IMR-90 (cell line): ENCODE measurements at regions not wholly inside any gene's neighbourhood (a gene's known extent, or its start where the extent isn't known, plus 50 kb on each side); places are given as distances from the start of the nearest gene placed in this dataset.
"Not testable (repeated sequence)": the region's sequence is repeated elsewhere in the genome, so short reads cannot be mapped to it uniquely, and the experiment has no call there.

Experiments used
- ATAC-seq: fragments of 200-7000 bp; cut with Tn5 transposase; 2 replicates; pipeline ENCODE4 v1.9.1; 2020; ENCODE audit warnings: low read depth, mild to moderate bottlenecking, moderate library complexity
- BruUV-seq: library from RNA; stranded (reverse); fragments of 400-500 nt; replicated peaks from 2 replicates; lab custom pipeline; 2021; lab: Mats Ljungman, UMichigan
- CTCF ChIA-PET: fragments of 300-600 bp; formaldehyde crosslinking; extraction: SDS; loops from one replicate; lab custom pipeline; 2021; ENCODE audit warnings: antibody characterized with exemption; lab: Yijun Ruan, JAX
- POLR2A ChIA-PET: fragments of 300-600 bp; sonication (Branson Sonifier 250); formaldehyde crosslinking; loops from one replicate; lab custom pipeline; 2022; ENCODE audit warnings: antibody characterized with exemption; ENCODE audit not compliant: unreplicated experiment; lab: Charles Lee
- DNase-seq: peaks from one replicate; pipeline ENCODE4 v3.0.0; 2013
- H2AFZ ChIP-seq: replicated peaks from 2 replicates; pipeline ENCODE3; 2013; ENCODE audit warnings: low read length, mild to moderate bottlenecking; ENCODE audit not compliant: poor library complexity
- H2AK5ac ChIP-seq: 2 replicates; pipeline ENCODE4 v1.6.1; 2013; ENCODE audit warnings: low read depth, low read length, inconsistent platforms
- H2AK9ac ChIP-seq: replicated peaks from 2 replicates; pipeline ENCODE3; 2013; ENCODE audit warnings: mild to moderate bottlenecking, low read depth, low read length, moderate library complexity; ENCODE audit not compliant: poor library complexity
- H2BK120ac ChIP-seq: 2 replicates; pipeline ENCODE4 v1.6.1; 2013; ENCODE audit warnings: low read depth, low read length, inconsistent platforms
- H2BK15ac ChIP-seq: 3 replicates; pipeline ENCODE4 v1.6.1; 2013; ENCODE audit warnings: low read depth, low read length, inconsistent platforms
- H2BK20ac ChIP-seq: 2 replicates; pipeline ENCODE4 v1.6.1; 2013; ENCODE audit warnings: low read depth, mild to moderate bottlenecking, inconsistent platforms, low read length, moderate library complexity
- H2BK5ac ChIP-seq: 2 replicates; pipeline ENCODE4 v1.6.1; 2013; ENCODE audit warnings: mild to moderate bottlenecking, low read depth, low read length, inconsistent platforms; ENCODE audit not compliant: poor library complexity, severe bottlenecking
- H3K14ac ChIP-seq: replicated peaks from 2 replicates; pipeline ENCODE4 v1.6.1; 2013; ENCODE audit warnings: low read depth, low read length, inconsistent platforms
- H3K18ac ChIP-seq: 2 replicates; pipeline ENCODE4 v1.6.1; 2013; ENCODE audit warnings: low read depth, low read length, control low read depth
- H3K23ac ChIP-seq: 2 replicates; pipeline ENCODE4 v1.6.1; 2013; ENCODE audit warnings: low read depth, low read length, inconsistent platforms
- H3K27ac ChIP-seq: 2 replicates; pipeline ENCODE4 v1.5.1; 2013; ENCODE audit warnings: mild to moderate bottlenecking, control low read depth, low read length; ENCODE audit not compliant: insufficient read depth
- H3K27me3 ChIP-seq: 2 replicates; pipeline ENCODE4 v1.6.1; 2013; ENCODE audit warnings: low read length; ENCODE audit not compliant: control insufficient read depth, insufficient read depth
- H3K36me3 ChIP-seq: 2 replicates; pipeline ENCODE4 v1.6.1; 2013; ENCODE audit warnings: low read length, mixed read lengths; ENCODE audit not compliant: control insufficient read depth, insufficient read depth
- H3K4ac ChIP-seq: 2 replicates; pipeline ENCODE4 v1.6.1; 2013; ENCODE audit warnings: low read depth, low read length, inconsistent platforms
- H3K4me1 ChIP-seq: 2 replicates; pipeline ENCODE4 v1.6.1; 2013; ENCODE audit warnings: low read length, mixed read lengths; ENCODE audit not compliant: control insufficient read depth, insufficient read depth
- H3K4me2 ChIP-seq: 2 replicates; pipeline ENCODE4 v1.6.1; 2013; ENCODE audit warnings: low read depth, mild to moderate bottlenecking, control low read depth, low read length, moderate library complexity
- H3K4me3 ChIP-seq: 2 replicates; pipeline ENCODE4 v1.5.1; 2013; ENCODE audit warnings: low read depth, mild to moderate bottlenecking, control low read depth, low read length, moderate library complexity; ENCODE audit not compliant: insufficient read depth
- H3K56ac ChIP-seq: 2 replicates; pipeline ENCODE4 v1.6.1; 2013; ENCODE audit warnings: low read length, inconsistent platforms; ENCODE audit not compliant: insufficient read depth; ENCODE audit errors: extremely low read depth
- H3K79me1 ChIP-seq, 2 experiments: 2 replicates each; pipeline ENCODE4 v1.6.1; 2013; ENCODE audit warnings: low read length in 2 of 2, inconsistent platforms in 1 of 2, low read depth in 1 of 2
- H3K9ac ChIP-seq: 2 replicates; pipeline ENCODE4 v1.6.1; 2013; ENCODE audit warnings: low read depth, low read length, control low read depth
- H3K9me1 ChIP-seq: 2 replicates; pipeline ENCODE4 v1.6.1; 2013; ENCODE audit warnings: low read length, inconsistent platforms; ENCODE audit not compliant: insufficient read depth
- H3K9me3 ChIP-seq: 2 replicates; pipeline ENCODE4 v1.6.1; 2013; ENCODE audit warnings: low read length; ENCODE audit not compliant: control insufficient read depth, insufficient read depth
- H4K20me1 ChIP-seq: 2 replicates; pipeline ENCODE4 v1.6.1; 2013; ENCODE audit warnings: low read length, inconsistent platforms; ENCODE audit not compliant: insufficient read depth
- H4K5ac ChIP-seq: 2 replicates; pipeline ENCODE4 v1.6.1; 2013; ENCODE audit warnings: mild to moderate bottlenecking, low read depth, low read length, control low read depth
- H4K8ac ChIP-seq, 2 experiments: 2 replicates each; pipeline ENCODE4 v1.6.1; 2013; ENCODE audit warnings: low read depth in 2 of 2, low read length in 2 of 2, control low read depth in 1 of 2, inconsistent platforms in 1 of 2
- H4K91ac ChIP-seq: 2 replicates; pipeline ENCODE4 v1.6.1; 2013; ENCODE audit warnings: low read depth, low read length, inconsistent platforms; ENCODE audit not compliant: insufficient read depth
- CEBPB ChIP-seq: IDR thresholded peaks from 2 replicates; pipeline ENCODE4 v1.6.1; 2012; ENCODE audit warnings: low read depth, low read length, improper control_type of control experiment
- FOS ChIP-seq: fragments of 150-350 bp; IDR thresholded peaks from 2 replicates; pipeline ENCODE4 v1.6.1; 2016; ENCODE audit warnings: low read depth, low read length
- MXI1 ChIP-seq: IDR thresholded peaks from 2 replicates; pipeline ENCODE4 v1.6.1; 2012; ENCODE audit warnings: low read depth, mild to moderate bottlenecking, low read length, moderate library complexity, borderline replicate concordance
- NFE2L2 ChIP-seq: fragments of 150-350 bp; IDR thresholded peaks from 2 replicates; pipeline ENCODE4 v1.6.1; 2016; ENCODE audit warnings: low read depth, mild to moderate bottlenecking, low read length
- USF2 ChIP-seq: fragments of 150-350 bp; IDR thresholded peaks from 2 replicates; pipeline ENCODE4 v1.6.1; 2017; ENCODE audit warnings: mild to moderate bottlenecking, antibody characterized with exemption, low read length, low read depth
- whole genome bisulfite sequencing, 2 experiments: methylation state at CpG; one replicate each; pipeline versions ENCODE4 v1.1.5 to v1.1.7; 2013; ENCODE audit warnings: missing lambda C conversion rate in 2 of 2; ENCODE audit not compliant: insufficient read length in 1 of 2; ENCODE audit errors: extremely low coverage in 2 of 2; 5-methylcytosine and 5-hydroxymethylcytosine counted together
- dilution Hi-C: fragments of 300-500 bp; cut with HindIII; formaldehyde crosslinking; loops from one replicate; pipeline ENCODE4 v1.14.3; 2018; ENCODE audit warnings: low sequenced_read_pairs; ENCODE audit not compliant: unreplicated experiment
- in situ Hi-C: fragments of 300-500 bp; cut with MboI; formaldehyde crosslinking; loops from 3 replicates; pipeline ENCODE4 v1.14.3; 2019; ENCODE audit warnings: low sequenced_read_pairs, inconsistent platforms, mixed read lengths
- intact Hi-C: fragments of 100-400 bp; cut with micrococcal nuclease; formaldehyde crosslinking; loops from 2 replicates; pipeline ENCODE4 v1.10.0; 2022

- no peak overlapping the region for H2AK9ac ChIP-seq
- H3K27ac ChIP-seq, result no peak overlapping the region
- no peak overlapping the region for H2BK120ac ChIP-seq
- no peaks in the 10 kb centered on the region for H3K9me1 ChIP-seq
- ChIA-PET CTCF (interaction anchor here (0.5 kb wide), 1 partner anchor 223 kb away, joined by 3 read pairs; no protein-coding TSS in a partner anchor), POLR2A (no interaction called here)
- H3K4ac ChIP-seq, result no peak overlapping the region
- no peak overlapping the region for H4K91ac ChIP-seq
- BruUV-seq, result no TSS peak
- no peak overlapping the region for H2BK15ac ChIP-seq
- H3K4me1 ChIP-seq, result no peaks in the 10 kb centered on the region
- H3K9me3 ChIP-seq, result no peaks in the 10 kb centered on the region
- no peaks in the 10 kb centered on the region for H3K36me3 ChIP-seq
- H3K23ac ChIP-seq, result no peak overlapping the region
- H4K8ac ChIP-seq, result no peak overlapping the region
- H3K18ac ChIP-seq, result no peak overlapping the region
- no peak overlapping the region for H3K4me3 ChIP-seq
- no peaks in the 10 kb centered on the region for H4K20me1 ChIP-seq
- TF ChIP-seq CEBPB, result no peak
- TF ChIP-seq USF2, result no peak
- TF ChIP-seq MXI1, result no peak
- TF ChIP-seq FOS, result no peak
- no peak for TF ChIP-seq NFE2L2
- no peak overlapping the region for H3K14ac ChIP-seq
- H2AFZ ChIP-seq, result no peak overlapping the region
- dilution Hi-C loops (no loop called here), intact Hi-C loops (no loop called here), in situ Hi-C loops (no loop called here)
- no peak overlapping the region for H2BK20ac ChIP-seq
- no peak overlapping the region for H3K9ac ChIP-seq
- H3K27me3 ChIP-seq, result peaks cover 3% of the 10 kb centered on the region
- DNase-seq (no peak), ATAC-seq (no peak)
- H4K5ac ChIP-seq, result no peak overlapping the region
- H2BK5ac ChIP-seq, result no peak overlapping the region
- H3K79me1 ChIP-seq, result no peaks in the 10 kb centered on the region
- 86% methylated on average over 3 of the region's 6 CpGs; no CpG with 5 or more reads in 1 of the 2 experiments for WGBS, 2 experiments
- H3K4me2 ChIP-seq, result no peak overlapping the region
- no peak overlapping the region for H2AK5ac ChIP-seq
- H3K56ac ChIP-seq, result no peak overlapping the region
Measured at GRCh38 chr11:31953803-31954327, 137.0 kb upstream of the RCN1 start.

- H4K20me1 ChIP-seq, intact Hi-C loops, H3K4me2 ChIP-seq, H2BK120ac ChIP-seq, H3K4me1 ChIP-seq, H3K9me1 ChIP-seq, H3K14ac ChIP-seq, dilution Hi-C loops, H2BK5ac ChIP-seq, H2BK20ac ChIP-seq, POLR2A ChIA-PET, H3K23ac ChIP-seq, H2BK15ac ChIP-seq, H3K9me3 ChIP-seq, H3K27me3 ChIP-seq, H3K9ac ChIP-seq, BruUV-seq, H2AFZ ChIP-seq, H3K79me1 ChIP-seq, H2AK5ac ChIP-seq, H3K56ac ChIP-seq, H3K4me3 ChIP-seq, H4K5ac ChIP-seq, H4K8ac ChIP-seq, H3K36me3 ChIP-seq, in situ Hi-C loops, H3K27ac ChIP-seq, H3K18ac ChIP-seq, DNase-seq, H3K4ac ChIP-seq, H4K91ac ChIP-seq, ATAC-seq, H2AK9ac ChIP-seq: not testable (repeated sequence)
- CTCF ChIA-PET, result interaction anchor here (2.1 kb wide), 1 partner anchor 8 kb away, joined by 6 read pairs; no protein-coding TSS in a partner anchor
Measured at GRCh38 chr11:31949733-31950200, 138.6 kb upstream of the PAX6 start.
